Epithelial cell of esophagus (primary cell): ENCODE measurements at regions not wholly inside any gene's neighbourhood (a gene's known extent, or its start where the extent isn't known, plus 50 kb on each side); places are given as distances from the start of the nearest gene placed in this dataset.
A peak's percentile ranks its signal among the peaks of the same experiment; 100 is the strongest.

Experiments
- DNase-seq: peaks from one replicate; pipeline ENCODE4 v3.0.0; 2010; ENCODE audit warnings: low read depth
- H3K4me3 ChIP-seq: 2 replicates; pipeline ENCODE4 v1.5.1; 2011; ENCODE audit warnings: mild to moderate bottlenecking, low read length, control low read depth
- TF ChIP-seq, protein P1 (sequence below): IDR thresholded peaks from 2 replicates; pipeline ENCODE4 v1.5.1; 2011; ENCODE audit warnings: low read depth, mild to moderate bottlenecking, low read length, control low read depth, inconsistent platforms; ENCODE audit not compliant: insufficient read depth; ENCODE audit errors: missing control alignments

DNA sequence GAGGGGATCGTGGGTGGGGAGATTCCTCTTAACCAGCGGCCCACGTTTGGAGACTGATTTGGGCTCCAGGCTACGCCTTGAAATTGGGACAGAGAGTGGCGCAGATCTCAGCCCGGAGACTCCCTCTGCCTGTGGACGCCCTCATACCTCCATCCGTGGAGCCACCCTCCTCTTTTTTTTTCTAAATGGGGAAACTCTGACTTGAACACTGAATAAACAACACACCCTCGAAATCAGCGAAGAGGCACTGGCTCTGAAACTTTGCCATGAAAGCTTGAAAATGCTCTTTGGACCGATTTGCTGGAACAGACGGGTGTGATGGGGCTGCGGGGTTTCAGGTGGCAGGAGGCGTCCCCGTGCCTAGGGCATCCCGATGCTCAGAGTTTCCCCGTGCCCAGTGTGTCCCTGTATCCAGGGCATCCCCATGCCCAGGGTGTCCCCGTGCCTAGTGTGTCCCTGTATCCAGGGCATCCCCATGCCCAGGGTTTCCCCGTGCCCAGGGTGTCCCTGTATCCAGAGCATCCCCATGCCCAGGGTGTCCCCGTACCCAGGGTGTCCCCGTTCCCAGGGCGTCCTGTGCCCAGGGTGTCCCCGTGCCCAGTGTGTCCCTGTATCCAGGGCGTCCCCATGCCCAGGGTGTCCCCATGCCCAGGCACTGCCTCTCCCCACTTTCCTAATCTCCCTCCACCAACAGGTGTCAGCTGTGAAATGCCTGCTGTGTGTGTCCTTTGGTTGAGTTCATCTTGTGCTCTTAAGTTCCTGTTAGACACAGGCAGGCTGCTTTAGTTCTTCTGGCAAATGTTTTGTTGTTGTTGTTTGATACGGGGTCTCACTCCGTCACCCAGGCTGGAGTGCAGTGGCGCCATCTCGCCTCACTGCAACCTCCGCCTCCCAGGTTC is 187.0 kb downstream of the SEC14L1 start:
- TF ChIP-seq, protein P1, sequence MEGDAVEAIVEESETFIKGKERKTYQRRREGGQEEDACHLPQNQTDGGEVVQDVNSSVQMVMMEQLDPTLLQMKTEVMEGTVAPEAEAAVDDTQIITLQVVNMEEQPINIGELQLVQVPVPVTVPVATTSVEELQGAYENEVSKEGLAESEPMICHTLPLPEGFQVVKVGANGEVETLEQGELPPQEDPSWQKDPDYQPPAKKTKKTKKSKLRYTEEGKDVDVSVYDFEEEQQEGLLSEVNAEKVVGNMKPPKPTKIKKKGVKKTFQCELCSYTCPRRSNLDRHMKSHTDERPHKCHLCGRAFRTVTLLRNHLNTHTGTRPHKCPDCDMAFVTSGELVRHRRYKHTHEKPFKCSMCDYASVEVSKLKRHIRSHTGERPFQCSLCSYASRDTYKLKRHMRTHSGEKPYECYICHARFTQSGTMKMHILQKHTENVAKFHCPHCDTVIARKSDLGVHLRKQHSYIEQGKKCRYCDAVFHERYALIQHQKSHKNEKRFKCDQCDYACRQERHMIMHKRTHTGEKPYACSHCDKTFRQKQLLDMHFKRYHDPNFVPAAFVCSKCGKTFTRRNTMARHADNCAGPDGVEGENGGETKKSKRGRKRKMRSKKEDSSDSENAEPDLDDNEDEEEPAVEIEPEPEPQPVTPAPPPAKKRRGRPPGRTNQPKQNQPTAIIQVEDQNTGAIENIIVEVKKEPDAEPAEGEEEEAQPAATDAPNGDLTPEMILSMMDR = no peak
- no peak overlapping the region for H3K4me3 ChIP-seq
- no peak for DNase-seq

DNA sequence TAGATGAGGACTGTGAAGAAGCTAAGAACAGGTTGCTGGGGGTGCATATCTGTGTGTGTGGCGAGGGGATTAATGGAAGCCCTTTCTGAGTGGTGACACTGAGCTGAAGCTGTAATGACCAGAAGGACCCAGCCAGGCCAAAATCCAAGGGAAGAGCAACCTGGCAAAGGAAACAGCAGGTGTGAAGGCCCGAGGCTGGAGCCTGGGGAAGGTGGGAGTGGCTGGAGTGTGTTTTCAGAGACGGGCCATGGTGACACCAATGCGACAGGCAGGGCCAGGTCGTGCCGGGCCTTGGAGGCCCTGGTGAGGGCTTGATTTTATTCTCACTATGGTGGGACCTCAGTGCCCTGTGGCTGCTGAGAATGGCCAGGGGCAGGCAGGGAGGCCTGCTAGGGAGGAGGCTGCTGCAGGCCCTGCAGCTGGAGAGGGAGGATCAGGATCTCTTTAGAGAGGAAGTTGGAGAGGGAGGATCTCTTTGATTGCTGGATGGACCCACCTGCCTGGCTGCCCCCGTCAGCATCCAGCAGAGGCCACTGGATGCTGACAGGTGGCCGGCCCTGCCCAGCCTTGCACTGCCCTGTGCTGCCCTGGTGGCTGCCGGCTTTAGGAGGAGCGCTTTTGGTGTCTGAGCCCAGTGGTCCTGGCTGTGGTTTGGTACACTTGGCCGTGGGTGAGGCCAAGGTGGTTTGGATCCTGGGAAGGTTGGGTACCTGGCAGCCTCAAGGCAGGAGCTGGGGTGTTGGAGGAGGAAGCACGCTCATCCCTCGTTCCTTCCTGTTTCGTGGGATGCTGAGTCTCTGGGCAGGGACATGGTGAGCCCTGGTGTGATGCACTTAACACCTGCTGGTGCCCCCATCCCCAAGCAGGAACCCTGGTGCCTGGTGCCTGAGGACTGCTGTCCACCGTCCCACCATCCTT is 188.3 kb downstream of the SEC14L1 start:
- TF ChIP-seq, protein P1 = no peak
- no peak overlapping the region for H3K4me3 ChIP-seq
- no peak for DNase-seq

DNA sequence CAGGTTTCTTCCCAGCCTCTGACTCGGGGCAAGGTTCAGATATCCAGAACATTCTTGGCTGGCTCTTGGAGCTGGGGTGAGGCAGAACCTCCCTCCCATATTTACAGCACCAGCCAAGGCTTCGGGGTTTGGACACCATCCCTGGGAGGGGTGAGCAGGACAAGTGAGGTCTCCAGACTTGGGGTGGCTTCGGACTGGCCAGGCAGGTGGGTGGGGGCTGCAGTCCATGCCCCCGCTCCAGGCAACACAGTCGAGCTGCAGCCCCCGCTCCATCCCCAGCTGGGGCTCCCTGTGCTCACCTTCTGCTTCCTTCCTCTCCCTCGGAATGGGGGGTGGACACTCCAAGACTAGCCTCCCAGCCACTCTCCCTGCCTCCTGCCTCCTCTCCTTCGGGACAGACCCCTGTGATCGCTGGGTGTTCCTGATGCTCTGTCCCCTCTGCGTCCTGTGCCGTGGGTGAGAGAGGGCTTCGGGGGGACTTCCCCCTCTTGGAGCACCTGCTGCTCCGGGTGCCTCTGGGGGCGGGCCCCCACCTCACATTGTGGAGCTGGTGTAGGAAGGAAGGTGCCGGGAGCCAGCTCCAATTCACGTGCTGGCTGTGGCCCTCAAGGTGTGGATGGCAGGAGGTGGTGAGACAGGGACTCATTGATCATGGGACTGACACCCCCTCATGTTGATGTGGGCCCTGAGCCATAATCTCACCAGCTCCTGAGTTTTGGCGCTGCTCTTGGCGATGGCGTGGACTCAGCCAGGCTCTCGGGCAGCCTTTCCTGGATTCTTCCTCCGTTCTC is 189.2 kb downstream of the SEC14L1 start:
- no peak overlapping the region for H3K4me3 ChIP-seq
- DNase-seq = no peak
- TF ChIP-seq, protein P1 = no peak

DNA sequence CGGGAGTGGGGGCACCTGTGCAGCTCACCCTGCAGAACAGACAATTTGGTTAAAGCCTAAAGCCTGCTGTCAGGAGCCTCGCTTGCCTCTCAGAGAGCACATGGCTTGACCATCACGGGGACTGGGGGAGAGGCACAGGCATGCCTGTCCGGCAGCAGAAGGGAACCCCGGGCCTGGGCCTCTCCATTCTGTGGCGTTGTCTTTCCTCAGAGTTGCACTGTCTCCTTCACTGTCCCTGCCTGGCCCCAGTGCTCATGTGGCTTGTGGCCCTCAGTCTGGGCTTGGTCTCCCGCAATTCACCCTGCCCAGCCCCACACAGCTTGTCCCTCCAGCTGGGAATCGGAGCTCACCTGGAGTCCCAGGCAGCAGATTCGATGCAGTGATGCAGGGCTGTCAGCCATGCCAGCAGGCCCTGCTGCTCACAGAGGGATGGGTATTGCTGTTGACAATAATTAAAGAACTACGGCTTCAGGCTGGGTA is 189.9 kb downstream of the SEC14L1 start:
- no peak overlapping the region for H3K4me3 ChIP-seq
- no peak for DNase-seq
- TF ChIP-seq, protein P1 = no peak

DNA sequence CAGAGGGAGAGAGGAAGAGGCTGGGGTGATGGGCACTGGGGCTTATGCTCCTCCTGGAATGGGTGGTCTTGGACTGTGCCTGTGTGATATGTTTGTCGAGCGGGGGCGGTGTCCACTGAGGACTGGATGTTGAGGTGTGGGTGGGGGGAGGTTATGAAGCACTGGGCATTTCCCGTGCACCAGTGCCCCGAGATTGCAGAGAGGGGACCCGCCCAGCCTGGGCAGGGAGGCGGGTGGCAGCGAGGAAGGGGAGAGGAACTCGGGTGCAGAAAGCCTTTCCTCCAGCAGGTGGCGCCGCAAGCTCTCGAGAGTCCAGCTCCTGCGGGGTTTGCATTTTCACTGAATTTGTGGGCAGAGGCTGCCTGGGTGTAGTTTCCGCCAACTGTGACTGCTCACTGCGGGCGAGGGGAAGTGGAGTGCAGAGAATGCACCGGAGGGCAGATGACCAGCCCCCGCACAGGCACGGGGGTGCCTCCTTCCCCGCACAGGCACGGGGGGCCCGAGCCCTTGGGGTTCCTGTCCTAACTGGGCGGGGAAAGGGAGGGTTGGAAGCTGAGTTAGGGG is 190.6 kb downstream of the SEC14L1 start:
- no peak overlapping the region for H3K4me3 ChIP-seq
- TF ChIP-seq, protein P1 = peak; percentile 90
- peak; percentile 80 for DNase-seq

DNA sequence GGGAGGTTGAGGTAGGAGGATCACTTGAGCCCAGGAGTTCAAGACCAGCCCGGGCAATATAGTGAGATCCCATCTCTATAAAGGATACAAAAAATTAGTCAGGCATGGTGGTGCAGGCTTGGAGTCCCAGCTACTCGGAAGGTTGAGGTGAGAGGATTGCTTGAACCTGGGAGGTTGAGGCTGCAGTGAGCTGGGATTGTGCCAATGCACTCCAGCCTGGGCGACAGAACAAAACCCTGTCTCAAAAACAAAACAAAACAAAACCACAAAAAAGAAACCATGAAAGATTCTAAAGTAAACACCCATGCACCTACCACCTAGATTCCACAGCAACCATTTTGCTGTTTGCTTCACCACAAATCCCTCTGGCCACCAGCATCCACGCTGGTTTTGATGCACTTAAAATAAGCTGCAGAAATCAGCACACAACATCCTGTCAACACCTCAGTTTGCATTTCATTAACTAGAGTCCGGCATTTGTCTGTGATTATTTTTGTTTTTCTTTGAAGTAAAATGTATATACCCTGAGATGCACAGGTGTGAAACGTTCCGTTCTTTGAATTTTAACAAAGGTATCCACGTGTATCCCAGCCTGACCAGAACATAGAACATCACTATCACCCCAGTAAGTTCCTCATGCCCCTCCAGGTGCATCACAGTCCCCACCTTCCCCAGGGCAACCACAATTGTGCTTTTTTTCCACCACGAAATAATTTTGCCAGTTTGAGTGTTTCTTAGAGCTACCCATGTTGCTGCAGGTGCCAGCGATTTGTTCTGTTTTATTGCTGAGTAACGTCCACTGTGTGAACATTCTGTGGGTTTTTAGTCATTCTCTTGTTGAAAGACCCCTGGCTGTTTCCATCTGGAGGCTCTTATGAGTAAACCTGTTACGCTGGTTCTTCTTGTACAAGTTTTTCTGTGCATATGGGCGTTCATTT is 191.5 kb downstream of the SEC14L1 start:
- H3K4me3 ChIP-seq = no peak overlapping the region
- no peak for DNase-seq

More for the DNA sequence above, 191.5 kb downstream of the SEC14L1 start:
- TF ChIP-seq, protein P1 = no peak
